ENCODE measurements at regions not wholly inside any gene's neighbourhood (a gene's known extent, or its start where the extent isn't known, plus 50 kb on each side); places are given as distances from the start of the nearest gene placed in this dataset.

DNA sequence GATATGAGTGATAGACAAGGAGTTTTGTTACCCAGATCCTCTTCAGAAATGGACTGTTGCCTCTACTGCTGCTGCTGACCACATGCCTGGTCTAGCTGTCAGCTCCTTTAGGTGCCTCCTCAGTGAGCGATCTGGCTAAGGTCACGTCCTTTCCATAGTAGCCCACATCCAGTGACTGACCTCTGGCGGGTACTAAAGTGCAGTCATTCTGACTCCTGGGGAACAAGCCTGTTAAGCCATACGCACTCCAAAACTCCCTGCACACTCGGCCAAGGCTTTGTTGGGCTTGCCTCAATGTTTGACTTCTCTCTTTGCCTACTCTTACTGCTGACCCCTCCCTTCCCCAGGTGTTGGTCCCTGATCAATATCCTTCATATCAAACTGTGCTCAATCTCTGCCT, 685.2 kb downstream of the IRS1 start:
- H3K36me3 ChIP-seq (ENCODE audit: control insufficient read depth in 2 of 2, insufficient read depth in 1 of 2, low read length in 2 of 2) = no peaks in the 10 kb centered on the region
- no peak overlapping the region for H3K27ac ChIP-seq (ENCODE audit: extremely low read depth, low read depth, low read length)
- CTCF ChIA-PET = interaction anchor here (0.8 kb wide), 1 partner anchor 93 kb away, joined by 4 read pairs; no protein-coding TSS in a partner anchor
- TF ChIP-seq ZSCAN16 (tag by site-specific recombination; IDR thresholded peaks at IDR 0.05) (no peak), SP7 (tag by site-specific recombination; IDR thresholded peaks at IDR 0.05) (no peak), ZNF416 (tag by site-specific recombination; IDR thresholded peaks at IDR 0.05) (no peak), ZNF571 (tag by site-specific recombination; IDR thresholded peaks at IDR 0.05) (no peak), ZNF157 (tag by site-specific recombination; IDR thresholded peaks at IDR 0.05) (no peak), ZNF19 (tag by site-specific recombination; IDR thresholded peaks at IDR 0.05; ENCODE audit: low read depth) (no peak), GLIS2 (tag by site-specific recombination; IDR thresholded peaks at IDR 0.05) (no peak), ZNF433 (tag by site-specific recombination; IDR thresholded peaks at IDR 0.05; ENCODE audit: low read depth) (no peak), ZNF426 (tag by site-specific recombination; IDR thresholded peaks at IDR 0.05) (no peak), ZFHX2 (tag by site-specific recombination; conservative IDR thresholded peaks at IDR 0.05) (no peak), ZNF555 (tag by site-specific recombination; conservative IDR thresholded peaks at IDR 0.05) (no peak), ZNF792 (tag by site-specific recombination; IDR thresholded peaks at IDR 0.05) (no peak), ZNF394 (tag by site-specific recombination; IDR thresholded peaks at IDR 0.05; ENCODE audit: borderline replicate concordance) (no peak), PRDM1 (tag by site-specific recombination; IDR thresholded peaks at IDR 0.05) (no peak)
- TF ChIP-seq, protein P1, sequence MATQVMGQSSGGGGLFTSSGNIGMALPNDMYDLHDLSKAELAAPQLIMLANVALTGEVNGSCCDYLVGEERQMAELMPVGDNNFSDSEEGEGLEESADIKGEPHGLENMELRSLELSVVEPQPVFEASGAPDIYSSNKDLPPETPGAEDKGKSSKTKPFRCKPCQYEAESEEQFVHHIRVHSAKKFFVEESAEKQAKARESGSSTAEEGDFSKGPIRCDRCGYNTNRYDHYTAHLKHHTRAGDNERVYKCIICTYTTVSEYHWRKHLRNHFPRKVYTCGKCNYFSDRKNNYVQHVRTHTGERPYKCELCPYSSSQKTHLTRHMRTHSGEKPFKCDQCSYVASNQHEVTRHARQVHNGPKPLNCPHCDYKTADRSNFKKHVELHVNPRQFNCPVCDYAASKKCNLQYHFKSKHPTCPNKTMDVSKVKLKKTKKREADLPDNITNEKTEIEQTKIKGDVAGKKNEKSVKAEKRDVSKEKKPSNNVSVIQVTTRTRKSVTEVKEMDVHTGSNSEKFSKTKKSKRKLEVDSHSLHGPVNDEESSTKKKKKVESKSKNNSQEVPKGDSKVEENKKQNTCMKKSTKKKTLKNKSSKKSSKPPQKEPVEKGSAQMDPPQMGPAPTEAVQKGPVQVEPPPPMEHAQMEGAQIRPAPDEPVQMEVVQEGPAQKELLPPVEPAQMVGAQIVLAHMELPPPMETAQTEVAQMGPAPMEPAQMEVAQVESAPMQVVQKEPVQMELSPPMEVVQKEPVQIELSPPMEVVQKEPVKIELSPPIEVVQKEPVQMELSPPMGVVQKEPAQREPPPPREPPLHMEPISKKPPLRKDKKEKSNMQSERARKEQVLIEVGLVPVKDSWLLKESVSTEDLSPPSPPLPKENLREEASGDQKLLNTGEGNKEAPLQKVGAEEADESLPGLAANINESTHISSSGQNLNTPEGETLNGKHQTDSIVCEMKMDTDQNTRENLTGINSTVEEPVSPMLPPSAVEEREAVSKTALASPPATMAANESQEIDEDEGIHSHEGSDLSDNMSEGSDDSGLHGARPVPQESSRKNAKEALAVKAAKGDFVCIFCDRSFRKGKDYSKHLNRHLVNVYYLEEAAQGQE (tag by site-specific recombination; IDR thresholded peaks at IDR 0.05) = no peak
- TF ChIP-seq, protein P2, sequence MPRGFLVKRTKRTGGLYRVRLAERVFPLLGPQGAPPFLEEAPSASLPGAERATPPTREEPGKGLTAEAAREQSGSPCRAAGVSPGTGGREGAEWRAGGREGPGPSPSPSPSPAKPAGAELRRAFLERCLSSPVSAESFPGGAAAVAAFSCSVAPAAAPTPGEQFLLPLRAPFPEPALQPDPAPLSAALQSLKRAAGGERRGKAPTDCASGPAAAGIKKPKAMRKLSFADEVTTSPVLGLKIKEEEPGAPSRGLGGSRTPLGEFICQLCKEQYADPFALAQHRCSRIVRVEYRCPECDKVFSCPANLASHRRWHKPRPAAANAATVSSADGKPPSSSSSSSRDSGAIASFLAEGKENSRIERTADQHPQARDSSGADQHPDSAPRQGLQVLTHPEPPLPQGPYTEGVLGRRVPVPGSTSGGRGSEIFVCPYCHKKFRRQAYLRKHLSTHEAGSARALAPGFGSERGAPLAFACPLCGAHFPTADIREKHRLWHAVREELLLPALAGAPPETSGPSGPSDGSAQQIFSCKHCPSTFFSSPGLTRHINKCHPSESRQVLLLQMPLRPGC (tag by site-specific recombination; IDR thresholded peaks at IDR 0.05) = no peak
- TF ChIP-seq, protein P3, sequence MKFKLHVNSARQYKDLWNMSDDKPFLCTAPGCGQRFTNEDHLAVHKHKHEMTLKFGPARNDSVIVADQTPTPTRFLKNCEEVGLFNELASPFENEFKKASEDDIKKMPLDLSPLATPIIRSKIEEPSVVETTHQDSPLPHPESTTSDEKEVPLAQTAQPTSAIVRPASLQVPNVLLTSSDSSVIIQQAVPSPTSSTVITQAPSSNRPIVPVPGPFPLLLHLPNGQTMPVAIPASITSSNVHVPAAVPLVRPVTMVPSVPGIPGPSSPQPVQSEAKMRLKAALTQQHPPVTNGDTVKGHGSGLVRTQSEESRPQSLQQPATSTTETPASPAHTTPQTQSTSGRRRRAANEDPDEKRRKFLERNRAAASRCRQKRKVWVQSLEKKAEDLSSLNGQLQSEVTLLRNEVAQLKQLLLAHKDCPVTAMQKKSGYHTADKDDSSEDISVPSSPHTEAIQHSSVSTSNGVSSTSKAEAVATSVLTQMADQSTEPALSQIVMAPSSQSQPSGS (tag by site-specific recombination; IDR thresholded peaks at IDR 0.05; ENCODE audit: low read depth) = no peak
- peaks cover 2% of the 10 kb centered on the region; the same call in 1 of the 2 replicates for H3K4me1 ChIP-seq (ENCODE audit: control insufficient read depth, insufficient read depth, low read length)
- POLR2A ChIA-PET = no interaction called here
- H3K4me3 ChIP-seq (ENCODE audit: low read depth, low read length) = no peak overlapping the region
- no peaks in the 10 kb centered on the region for H3K9me3 ChIP-seq (ENCODE audit: control insufficient read depth, insufficient read depth, low read depth, low read length)

DNA sequence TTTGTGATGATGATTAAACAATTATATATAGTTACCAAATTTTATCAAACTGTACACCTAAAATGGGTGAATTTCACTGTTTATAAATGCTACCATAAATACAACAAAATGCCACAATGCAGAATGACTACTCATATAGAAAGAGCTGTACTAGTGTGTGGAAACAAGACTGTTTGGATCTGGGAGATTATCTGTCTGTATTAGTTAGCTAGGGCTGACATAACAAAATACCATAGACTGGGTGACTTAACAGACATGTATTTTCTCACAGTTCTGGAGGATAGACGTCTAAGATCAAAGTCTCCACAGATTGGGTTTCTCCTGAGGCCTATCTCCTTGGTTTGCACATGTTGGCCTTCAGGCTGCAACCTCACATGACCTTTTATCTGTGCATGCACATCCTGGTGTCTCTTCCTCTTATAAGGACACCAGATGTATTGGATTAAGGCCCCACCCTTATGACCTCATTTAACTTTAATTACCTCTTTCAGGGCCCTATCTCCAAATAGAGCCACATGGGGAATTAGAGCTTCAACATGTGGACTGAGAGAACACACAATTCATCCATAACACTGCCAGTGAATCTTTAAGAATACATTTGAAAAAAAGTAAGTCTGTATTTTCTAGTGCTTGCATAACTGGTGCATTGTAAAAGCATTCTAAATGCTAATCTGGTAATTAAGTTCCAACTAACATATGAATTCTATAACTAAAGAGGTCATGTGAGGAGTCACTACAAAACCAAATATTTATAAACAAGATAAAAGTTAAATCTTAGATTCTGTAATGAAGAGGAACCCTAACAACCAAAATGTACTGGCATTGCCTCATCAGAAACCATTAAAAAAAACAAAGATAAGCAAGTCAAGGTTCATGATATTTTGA, 699.6 kb downstream of the NYAP2 start:
- ChIA-PET POLR2A (no interaction called here), CTCF (no interaction called here)
- Histone ChIP-seq H3K27ac (ENCODE audit: extremely low read depth, low read depth, low read length) (no peak overlapping the region), H3K4me1 (ENCODE audit: control insufficient read depth, insufficient read depth, low read length) (no peaks in the 10 kb centered on the region), H3K9me3 (ENCODE audit: control insufficient read depth, insufficient read depth, low read depth, low read length) (no peaks in the 10 kb centered on the region; the same call in 1 of the 2 replicates), H3K36me3 (ENCODE audit: control insufficient read depth in 2 of 2, insufficient read depth in 1 of 2, low read length in 2 of 2) (no peaks in the 10 kb centered on the region), H3K4me3 (ENCODE audit: low read depth, low read length) (no peak overlapping the region)
- TF ChIP-seq ZFHX2 (tag by site-specific recombination; conservative IDR thresholded peaks at IDR 0.05) = no peak
- no peak for TF ChIP-seq REPIN1 (tag by site-specific recombination; IDR thresholded peaks at IDR 0.05; ENCODE audit: low read depth)
- TF ChIP-seq MYNN (tag by site-specific recombination; IDR thresholded peaks at IDR 0.05; ENCODE audit: borderline replicate concordance) = no peak
- no peak for TF ChIP-seq ZFP3 (tag by site-specific recombination; IDR thresholded peaks at IDR 0.05; ENCODE audit: low read depth)
- TF ChIP-seq ZNF404 (tag by site-specific recombination; IDR thresholded peaks at IDR 0.05) = no peak
- TF ChIP-seq ZNF768 (tag by site-specific recombination; IDR thresholded peaks at IDR 0.05) = no peak
- no peak for TF ChIP-seq PRDM1 (tag by site-specific recombination; IDR thresholded peaks at IDR 0.05)
- TF ChIP-seq ZNF239 (tag by site-specific recombination; IDR thresholded peaks at IDR 0.05) = no peak
- TF ChIP-seq GLI2 (tag by site-specific recombination; IDR thresholded peaks at IDR 0.05; ENCODE audit: borderline replicate concordance, low read depth) = no peak
- TF ChIP-seq ZXDB (tag by site-specific recombination; IDR thresholded peaks at IDR 0.05) = no peak
- no peak for TF ChIP-seq BCL11B (tag by site-specific recombination; IDR thresholded peaks at IDR 0.05; ENCODE audit: low read depth)
- TF ChIP-seq HOXD13 (CRISPR knock-in tag; IDR thresholded peaks at IDR 0.05; ENCODE audit: borderline replicate concordance) = no peak
- no peak for TF ChIP-seq ZNF221 (tag by site-specific recombination; IDR thresholded peaks at IDR 0.05; ENCODE audit: borderline replicate concordance)
